Mucosa of gallbladder (tissue), 1 donor: ENCODE measurements at regions not wholly inside any gene's neighbourhood (a gene's known extent, or its start where the extent isn't known, plus 50 kb on each side); places are given as distances from the start of the nearest gene placed in this dataset.

ENCODE experiments used
- DNase-seq: peaks from one replicate; pipeline ENCODE4 v3.0.0-alpha.2; 2020; ENCODE audit warnings: low spot score
- donor health status: DM: no; HTN: no; CAD: no.

- DNase-seq, result no peak
These were observed 56.5 kb downstream of the IRX6 start for GRCh38 chr16:55380485-55380884.

GRCh38 chr16:55384288-55385247 lies 60.6 kb downstream of the IRX6 start:
- no peak for DNase-seq

- no peak for DNase-seq
These were observed 61.4 kb downstream of the IRX6 start for GRCh38 chr16:55385359-55385758.

- DNase-seq, result no peak
These were observed 62.7 kb downstream of the IRX6 start for GRCh38 chr16:55386534-55387296.

GRCh38 chr16:55388131-55388862 lies 64.3 kb downstream of the IRX6 start:
- DNase-seq, result no peak

- peak; percentile 67 for DNase-seq
These were observed 65.5 kb downstream of the IRX6 start for GRCh38 chr16:55389426-55390073.

- DNase-seq, result no peak
These were observed 66.7 kb downstream of the IRX6 start for GRCh38 chr16:55390630-55391237.

GRCh38 chr16:55391760-55392375 lies 67.9 kb downstream of the IRX6 start:
- no peak for DNase-seq

GRCh38 chr16:55392701-55393100 lies 68.7 kb downstream of the IRX6 start:
- no peak for DNase-seq

GRCh38 chr16:55393991-55394390 lies 70.0 kb downstream of the IRX6 start:
- no peak for DNase-seq

- DNase-seq, result no peak
These were observed 74.8 kb downstream of the IRX6 start for GRCh38 chr16:55398762-55399161.

- DNase-seq, result no peak
These were observed 75.9 kb downstream of the IRX6 start for GRCh38 chr16:55399911-55400310.

- no peak for DNase-seq
These were observed 77.0 kb downstream of the IRX6 start for GRCh38 chr16:55401046-55401445.

- no peak for DNase-seq
These were observed 75.5 kb upstream of the MMP2 start for GRCh38 chr16:55403464-55403863.

GRCh38 chr16:55406651-55407050 lies 72.3 kb upstream of the MMP2 start:
- DNase-seq, result no peak

GRCh38 chr16:55408661-55409060 lies 70.3 kb upstream of the MMP2 start:
- DNase-seq, result no peak

GRCh38 chr16:55411231-55411630 lies 67.8 kb upstream of the MMP2 start:
- no peak for DNase-seq

- DNase-seq, result peak; percentile 12
These were observed 60.4 kb upstream of the MMP2 start for GRCh38 chr16:55418586-55418985.

GRCh38 chr16:55421226-55421625 lies 57.8 kb upstream of the MMP2 start:
- no peak for DNase-seq

- no peak for DNase-seq
These were observed 52.0 kb upstream of the MMP2 start for GRCh38 chr16:55426865-55427484.
